ENCODE measurements at regions not wholly inside any gene's neighbourhood (a gene's known extent, or its start where the extent isn't known, plus 50 kb on each side); places are given as distances from the start of the nearest gene placed in this dataset.

DNA sequence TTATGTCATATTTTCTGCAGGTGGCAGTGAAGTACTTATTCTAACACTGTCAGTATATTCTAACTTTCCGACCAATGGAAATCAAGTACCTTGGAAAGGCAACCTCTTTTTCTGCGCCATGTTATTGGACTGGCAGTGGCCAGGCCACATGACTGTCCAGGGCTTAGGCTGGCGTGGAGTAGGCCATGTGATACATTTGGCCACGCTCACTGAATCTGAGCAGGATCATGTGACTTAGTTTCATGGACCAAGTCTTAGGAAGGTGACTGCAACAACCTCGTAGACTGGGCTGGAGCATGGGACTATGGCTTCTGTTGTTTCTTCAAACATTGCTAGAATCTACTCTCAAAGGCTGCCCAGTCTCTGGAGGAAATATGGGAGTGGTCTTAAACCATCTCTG is 60.4 kb upstream of the HAAO start:
- intact Hi-C loops (cut with micrococcal nuclease), result no loop called here
- Histone ChIP-seq H4K20me1 (ENCODE audit: insufficient read depth) (no peaks in the 10 kb centered on the region), H3K9me3 (ENCODE audit: control insufficient read depth in 1 of 2, insufficient read depth in 1 of 2, low read depth in 1 of 2, low read length in 2 of 2) (no peaks in the 10 kb centered on the region), H3K27ac (ENCODE audit: low read depth, low read length) (no peak overlapping the region), H3K27me3 (ENCODE audit: insufficient read depth, low read length) (no peaks in the 10 kb centered on the region), H3K4me3 (replicated peaks in 1 of 2; ENCODE audit: low read depth in 1 of 2, low read length in 2 of 2) (no peak overlapping the region), H3K9me2 (ENCODE audit: insufficient read depth) (no peaks in the 10 kb centered on the region), H2AFZ (ENCODE audit: low read depth, low read length, poor library complexity, severe bottlenecking) (no peak overlapping the region), H3K9ac (ENCODE audit: low read length) (no peak overlapping the region), H3K36me3 (ENCODE audit: control insufficient read depth in 1 of 2, insufficient read depth in 2 of 2, low read length in 2 of 2) (no peaks in the 10 kb centered on the region), H3K4me1 (ENCODE audit: control insufficient read depth in 1 of 2, insufficient read depth in 2 of 2, low read length in 2 of 2) (no peaks in the 10 kb centered on the region), H3K4me2 (ENCODE audit: low read length) (no peak overlapping the region), H3K79me2 (ENCODE audit: insufficient read depth, low read length) (no peaks in the 10 kb centered on the region)
- RAD21 ChIA-PET (ENCODE audit: low non-redundant PET in 1 of 2, low total read pairs in 2 of 2, uncharacterized antibody in 2 of 2, unreplicated experiment in 2 of 2), result no interaction called here
- TF ChIP-seq EGR1 (IDR thresholded peaks at IDR 0.05; ENCODE audit: low read depth) (no peak), ZFX (IDR thresholded peaks at IDR 0.05) (no peak), YY1 (IDR thresholded peaks at IDR 0.05; ENCODE audit: extremely low read depth, insufficient replicate concordance, low read depth, low read length) (no peak), FOSL1 (IDR thresholded peaks at IDR 0.05; ENCODE audit: low read depth) (no peak), ZNF274 (IDR thresholded peaks at IDR 0.05; ENCODE audit: low read depth, low read length) (no peak), CBX3 (IDR thresholded peaks at IDR 0.05; ENCODE audit: low read depth) (no peak), SP1 (IDR thresholded peaks at IDR 0.05; ENCODE audit: low read depth) (no peak)
- TF ChIP-seq, protein P1, sequence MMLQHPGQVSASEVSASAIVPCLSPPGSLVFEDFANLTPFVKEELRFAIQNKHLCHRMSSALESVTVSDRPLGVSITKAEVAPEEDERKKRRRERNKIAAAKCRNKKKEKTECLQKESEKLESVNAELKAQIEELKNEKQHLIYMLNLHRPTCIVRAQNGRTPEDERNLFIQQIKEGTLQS (IDR thresholded peaks at IDR 0.05), result no peak
- no TSS peak for BruUV-seq (replicated peaks)
- no peak for ATAC-seq
- CTCF ChIA-PET, result no interaction called here
- POLR2A ChIA-PET, result no interaction called here
- no peak for DNase-seq (ENCODE audit: low read depth, low spot score)

DNA sequence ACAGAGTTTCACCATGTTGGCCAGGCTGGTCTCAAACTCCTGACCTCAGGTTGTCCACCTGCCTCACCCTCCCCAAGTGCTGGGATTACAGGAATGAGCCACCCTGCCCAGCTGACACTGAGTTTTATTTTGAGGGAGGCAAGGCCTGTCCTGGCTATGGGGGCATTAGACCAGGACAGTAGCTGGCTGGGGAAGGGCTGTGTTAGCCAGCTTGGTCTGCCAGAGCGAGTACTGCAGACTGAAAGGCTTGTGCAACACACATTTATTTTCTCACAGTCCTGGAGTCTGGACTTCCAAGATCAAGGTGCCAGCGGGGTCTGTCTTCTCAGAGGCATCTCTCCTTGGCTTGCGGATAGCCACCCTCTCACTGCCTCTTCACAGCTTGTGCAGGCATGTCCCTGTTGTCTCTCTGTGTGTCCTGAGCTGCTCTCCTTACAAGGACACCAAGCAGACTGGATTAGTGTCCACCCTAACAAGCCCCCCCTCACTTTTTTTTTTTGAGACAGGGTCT is 59.4 kb upstream of the HAAO start:
- DNase-seq (ENCODE audit: low read depth, low spot score) (no peak), ATAC-seq (no peak)
- Histone ChIP-seq H3K9ac (ENCODE audit: low read length) (no peak overlapping the region), H3K4me1 (ENCODE audit: control insufficient read depth in 1 of 2, insufficient read depth in 2 of 2, low read length in 2 of 2) (no peaks in the 10 kb centered on the region), H4K20me1 (ENCODE audit: insufficient read depth) (no peaks in the 10 kb centered on the region), H2AFZ (ENCODE audit: low read depth, low read length, poor library complexity, severe bottlenecking) (no peak overlapping the region), H3K79me2 (ENCODE audit: insufficient read depth, low read length) (no peaks in the 10 kb centered on the region), H3K27ac (ENCODE audit: low read depth, low read length) (no peak overlapping the region), H3K36me3 (ENCODE audit: control insufficient read depth in 1 of 2, insufficient read depth in 2 of 2, low read length in 2 of 2) (no peaks in the 10 kb centered on the region), H3K9me3 (ENCODE audit: control insufficient read depth in 1 of 2, insufficient read depth in 1 of 2, low read depth in 1 of 2, low read length in 2 of 2) (no peaks in the 10 kb centered on the region), H3K4me3 (replicated peaks in 1 of 2; ENCODE audit: low read depth in 1 of 2, low read length in 2 of 2) (no peak overlapping the region), H3K4me2 (ENCODE audit: low read length) (no peak overlapping the region), H3K9me2 (ENCODE audit: insufficient read depth) (no peaks in the 10 kb centered on the region), H3K27me3 (ENCODE audit: insufficient read depth, low read length) (no peaks in the 10 kb centered on the region)
- intact Hi-C loops (cut with micrococcal nuclease), result no loop called here
- TF ChIP-seq, protein P2, sequence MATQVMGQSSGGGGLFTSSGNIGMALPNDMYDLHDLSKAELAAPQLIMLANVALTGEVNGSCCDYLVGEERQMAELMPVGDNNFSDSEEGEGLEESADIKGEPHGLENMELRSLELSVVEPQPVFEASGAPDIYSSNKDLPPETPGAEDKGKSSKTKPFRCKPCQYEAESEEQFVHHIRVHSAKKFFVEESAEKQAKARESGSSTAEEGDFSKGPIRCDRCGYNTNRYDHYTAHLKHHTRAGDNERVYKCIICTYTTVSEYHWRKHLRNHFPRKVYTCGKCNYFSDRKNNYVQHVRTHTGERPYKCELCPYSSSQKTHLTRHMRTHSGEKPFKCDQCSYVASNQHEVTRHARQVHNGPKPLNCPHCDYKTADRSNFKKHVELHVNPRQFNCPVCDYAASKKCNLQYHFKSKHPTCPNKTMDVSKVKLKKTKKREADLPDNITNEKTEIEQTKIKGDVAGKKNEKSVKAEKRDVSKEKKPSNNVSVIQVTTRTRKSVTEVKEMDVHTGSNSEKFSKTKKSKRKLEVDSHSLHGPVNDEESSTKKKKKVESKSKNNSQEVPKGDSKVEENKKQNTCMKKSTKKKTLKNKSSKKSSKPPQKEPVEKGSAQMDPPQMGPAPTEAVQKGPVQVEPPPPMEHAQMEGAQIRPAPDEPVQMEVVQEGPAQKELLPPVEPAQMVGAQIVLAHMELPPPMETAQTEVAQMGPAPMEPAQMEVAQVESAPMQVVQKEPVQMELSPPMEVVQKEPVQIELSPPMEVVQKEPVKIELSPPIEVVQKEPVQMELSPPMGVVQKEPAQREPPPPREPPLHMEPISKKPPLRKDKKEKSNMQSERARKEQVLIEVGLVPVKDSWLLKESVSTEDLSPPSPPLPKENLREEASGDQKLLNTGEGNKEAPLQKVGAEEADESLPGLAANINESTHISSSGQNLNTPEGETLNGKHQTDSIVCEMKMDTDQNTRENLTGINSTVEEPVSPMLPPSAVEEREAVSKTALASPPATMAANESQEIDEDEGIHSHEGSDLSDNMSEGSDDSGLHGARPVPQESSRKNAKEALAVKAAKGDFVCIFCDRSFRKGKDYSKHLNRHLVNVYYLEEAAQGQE (IDR thresholded peaks at IDR 0.05; ENCODE audit: low read depth), result no peak
- TF ChIP-seq CBX3 (IDR thresholded peaks at IDR 0.05; ENCODE audit: low read depth) (no peak), RAD21 (IDR thresholded peaks at IDR 0.05; ENCODE audit: low read depth) (no peak), EZH2phosphoT487 (IDR thresholded peaks at IDR 0.05; ENCODE audit: borderline replicate concordance) (no peak), ZFX (IDR thresholded peaks at IDR 0.05) (no peak), CEBPB (IDR thresholded peaks at IDR 0.05; ENCODE audit: low read depth) (no peak), ZNF274 (IDR thresholded peaks at IDR 0.05; ENCODE audit: low read depth, low read length) (no peak), JUND (IDR thresholded peaks at IDR 0.05) (no peak), SRF (IDR thresholded peaks at IDR 0.05; ENCODE audit: low read depth) (no peak)
- TF ChIP-seq, protein P1 (IDR thresholded peaks at IDR 0.05), result no peak
- CTCF ChIA-PET, result no interaction called here
- BruUV-seq (replicated peaks), result no TSS peak
- POLR2A ChIA-PET, result no interaction called here
- RAD21 ChIA-PET (ENCODE audit: low non-redundant PET in 1 of 2, low total read pairs in 2 of 2, uncharacterized antibody in 2 of 2, unreplicated experiment in 2 of 2), result no interaction called here
